A673 (cell line): ENCODE measurements at regions not wholly inside any gene's neighbourhood (a gene's known extent, or its start where the extent isn't known, plus 50 kb on each side); places are given as distances from the start of the nearest gene placed in this dataset.

Experiments used
- BruUV-seq: library from RNA; stranded (reverse); fragments of 400-500 nt; replicated peaks from 2 replicates; lab custom pipeline; 2021; lab: Mats Ljungman, UMichigan
- CTCF ChIA-PET: fragments of 300-600 bp; sonication (Branson Sonifier 250); formaldehyde crosslinking; loops from one replicate; lab custom pipeline; 2022; ENCODE audit warnings: antibody characterized with exemption; lab: Charles Lee
- POLR2A ChIA-PET: fragments of 300-600 bp; sonication (Branson Sonifier 250); formaldehyde crosslinking; loops from one replicate; lab custom pipeline; 2022; ENCODE audit warnings: antibody characterized with exemption; ENCODE audit not compliant: low non-redundant PET; lab: Charles Lee
- DNase-seq: peaks from one replicate; pipeline ENCODE4 v3.0.0-alpha.2; 2015; ENCODE audit warnings: low spot score
- H3K27ac ChIP-seq: fragments of 200-600 bp; sonication (generic); 2 replicates; pipeline ENCODE4 v1.5.1; 2016; ENCODE audit warnings: mixed run types, low read depth, mild to moderate bottlenecking, mixed read lengths, antibody characterized with exemption, low read length; ENCODE audit not compliant: poor library complexity, severe bottlenecking
- H3K27me3 ChIP-seq: fragments of 200-600 bp; sonication (generic); replicated peaks from 2 replicates; pipeline ENCODE4 v1.6.1; 2017; ENCODE audit warnings: mixed run types, low read depth, mild to moderate bottlenecking, mixed read lengths, antibody characterized with exemption, low read length; ENCODE audit not compliant: insufficient read depth, poor library complexity
- H3K36me3 ChIP-seq: fragments of 200-600 bp; sonication (generic); 2 replicates; pipeline ENCODE4 v1.6.1; 2016; ENCODE audit warnings: mixed run types, mild to moderate bottlenecking, mixed read lengths, antibody characterized with exemption, low read length; ENCODE audit not compliant: insufficient read depth, poor library complexity, severe bottlenecking
- H3K4me1 ChIP-seq: fragments of 200-600 bp; sonication (generic); 2 replicates; pipeline ENCODE4 v1.6.1; 2017; ENCODE audit warnings: mixed run types, mild to moderate bottlenecking, mixed read lengths, antibody characterized with exemption, low read length; ENCODE audit not compliant: insufficient read depth, poor library complexity, severe bottlenecking
- H3K4me3 ChIP-seq: fragments of 200-600 bp; sonication (generic); 2 replicates; pipeline ENCODE4 v1.5.1; 2016; ENCODE audit warnings: low read depth, mixed run types, mild to moderate bottlenecking, mixed read lengths, low read length; ENCODE audit not compliant: poor library complexity, severe bottlenecking
- H3K9me3 ChIP-seq: fragments of 200-600 bp; sonication (generic); 2 replicates; pipeline ENCODE4 v1.6.1; 2016; ENCODE audit warnings: mixed run types, low read depth, mild to moderate bottlenecking, mixed read lengths, antibody characterized with exemption, low read length; ENCODE audit not compliant: poor library complexity, severe bottlenecking
- CTCF ChIP-seq: fragments of 300-800, 200-600 bp; sonication (generic); conservative IDR thresholded peaks from 2 replicates; pipeline ENCODE4 v1.5.1; 2017; ENCODE audit warnings: low read depth, mild to moderate bottlenecking, antibody characterized with exemption, low read length, moderate library complexity, mixed read lengths
- EZH2 ChIP-seq: fragments of 200-600 bp; sonication (generic); IDR thresholded peaks from 2 replicates; pipeline ENCODE4 v1.6.1; 2017; ENCODE audit warnings: borderline replicate concordance, low read depth, mild to moderate bottlenecking, mixed read lengths, antibody characterized with exemption, low read length; ENCODE audit not compliant: poor library complexity, severe bottlenecking
- intact Hi-C: fragments of 100-400 bp; cut with micrococcal nuclease; formaldehyde crosslinking; loops from one replicate; pipeline ENCODE4 v1.10.0; 2022; ENCODE audit not compliant: unreplicated experiment

DNA sequence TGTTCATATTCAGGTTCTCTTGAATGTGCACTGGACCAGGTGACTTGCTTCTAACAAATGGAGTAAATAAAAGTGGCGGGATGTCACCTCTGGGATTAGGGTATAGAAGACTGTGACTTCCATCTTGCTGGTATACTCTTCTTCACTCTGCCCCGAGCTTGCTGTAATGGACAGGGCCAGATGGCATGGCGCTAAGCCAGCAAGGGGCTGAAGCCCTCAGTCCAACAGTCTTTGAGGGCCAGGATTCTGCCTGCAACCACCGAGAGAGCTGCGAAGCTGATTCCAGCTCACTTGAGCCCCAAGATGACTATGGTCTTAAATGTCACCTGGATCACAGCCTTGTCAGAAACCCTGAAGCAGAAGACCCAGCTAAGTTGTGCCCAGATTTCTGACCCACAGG lies 600.0 kb downstream of the FGF9 start:
- Histone ChIP-seq H3K4me3 (no peak overlapping the region), H3K27me3 (no peaks in the 10 kb centered on the region), H3K9me3 (no peaks in the 10 kb centered on the region), H3K4me1 (no peaks in the 10 kb centered on the region), H3K36me3 (no peaks in the 10 kb centered on the region), H3K27ac (no peak overlapping the region)
- no peak for DNase-seq
- no peak for TF ChIP-seq CTCF
- no peak for TF ChIP-seq EZH2
- intact Hi-C loops: no loop called here
- CTCF ChIA-PET: no interaction called here
- no TSS peak for BruUV-seq
- POLR2A ChIA-PET: no interaction called here

GRCh38 chr13:22271903-22272302 lies 601.0 kb downstream of the FGF9 start:
- Histone ChIP-seq H3K9me3 (no peaks in the 10 kb centered on the region), H3K27ac (no peak overlapping the region), H3K36me3 (no peaks in the 10 kb centered on the region), H3K4me3 (no peak overlapping the region), H3K27me3 (no peaks in the 10 kb centered on the region), H3K4me1 (no peaks in the 10 kb centered on the region)
- no TSS peak for BruUV-seq
- ChIA-PET CTCF (no interaction called here), POLR2A (no interaction called here)
- no peak for TF ChIP-seq CTCF
- intact Hi-C loops: no loop called here
- no peak for DNase-seq

DNA sequence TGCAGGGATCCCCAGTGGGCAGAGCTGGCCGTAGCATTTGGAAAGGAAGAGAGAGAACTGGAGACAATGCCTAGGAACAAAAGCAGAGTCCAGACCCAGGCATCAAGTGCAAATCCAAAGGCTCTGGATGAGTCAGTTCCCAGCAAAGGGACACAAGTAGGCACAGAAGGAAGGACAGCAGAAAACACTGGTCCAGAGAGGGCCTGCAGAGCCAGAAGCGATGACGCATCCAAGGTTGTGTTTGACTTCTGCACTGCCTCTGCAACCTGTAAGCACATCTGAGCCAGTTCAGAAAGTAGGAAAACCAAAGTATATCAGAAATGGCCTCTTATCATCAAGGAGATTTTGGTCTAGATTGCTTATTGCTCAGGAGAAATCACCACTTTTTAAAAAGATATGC lies 604.5 kb downstream of the FGF9 start:
- CTCF ChIA-PET: no interaction called here
- H3K27ac ChIP-seq: no peak overlapping the region
- intact Hi-C loops: loop anchor here (5.0 kb wide), 1 partner anchor 638 kb away; no protein-coding TSS in a partner anchor
- no peaks in the 10 kb centered on the region for H3K9me3 ChIP-seq
- POLR2A ChIA-PET: no interaction called here
- H3K36me3 ChIP-seq: no peaks in the 10 kb centered on the region
- no TSS peak for BruUV-seq
- no peak for TF ChIP-seq CTCF
- no peak for TF ChIP-seq EZH2
- no peak overlapping the region for H3K4me3 ChIP-seq
- H3K27me3 ChIP-seq: no peaks in the 10 kb centered on the region
- H3K4me1 ChIP-seq: no peaks in the 10 kb centered on the region
- DNase-seq: no peak
